NOMO-1 (cell line): ENCODE measurements at regions not wholly inside any gene's neighbourhood (a gene's known extent, or its start where the extent isn't known, plus 50 kb on each side); places are given as distances from the start of the nearest gene placed in this dataset.

Experiments used
- DNase-seq, 2 experiments: peaks; one replicate each; lab custom pipeline; 2025; ENCODE audit not compliant: unreplicated experiment in 2 of 2; lab: John Stamatoyannopoulos, UW

DNA sequence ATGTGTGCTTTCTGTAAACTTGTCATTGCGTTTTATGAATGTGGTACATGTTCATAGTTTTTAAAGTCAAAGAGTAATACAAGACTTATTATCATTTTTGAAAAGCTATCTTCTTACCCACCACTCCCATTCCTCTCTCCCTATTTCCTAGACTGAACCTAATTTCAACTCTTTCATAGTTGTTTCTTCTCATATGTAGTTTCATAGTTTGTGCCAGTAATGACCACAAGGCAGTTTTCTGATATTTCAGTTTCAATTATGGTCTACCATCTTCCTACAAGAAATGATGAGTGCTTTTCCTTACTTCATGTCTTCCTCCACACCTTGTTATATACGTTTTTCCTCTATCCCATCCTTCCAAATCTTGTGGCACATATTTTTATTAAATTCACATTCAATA, 445.0 kb upstream of the GOLIM4 start:
- DNase-seq, result no peak

DNA sequence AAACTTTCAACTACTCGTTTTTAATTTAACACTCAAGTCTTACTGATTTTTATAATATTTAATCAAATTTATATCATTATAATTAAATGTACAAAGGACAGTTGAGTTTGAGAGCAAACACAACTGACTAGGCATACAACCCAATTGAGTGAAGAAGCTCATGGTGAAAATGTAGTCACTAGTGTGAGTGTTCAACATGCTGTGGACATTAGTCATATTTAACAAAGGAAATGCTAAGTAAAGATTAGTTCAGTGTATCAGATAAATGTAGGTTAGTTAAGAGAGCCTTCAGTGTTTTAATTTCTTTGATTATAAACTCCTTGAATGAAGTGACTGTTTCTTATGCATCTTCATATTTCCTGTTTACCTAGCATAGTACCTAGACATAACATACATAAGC, 444.2 kb upstream of the GOLIM4 start:
- no peak for DNase-seq

GRCh38 chr3:168534761-168535160, 439.0 kb upstream of the GOLIM4 start:
- no peak for DNase-seq

GRCh38 chr3:168533600-168533999, 437.9 kb upstream of the GOLIM4 start:
- no peak for DNase-seq

DNA sequence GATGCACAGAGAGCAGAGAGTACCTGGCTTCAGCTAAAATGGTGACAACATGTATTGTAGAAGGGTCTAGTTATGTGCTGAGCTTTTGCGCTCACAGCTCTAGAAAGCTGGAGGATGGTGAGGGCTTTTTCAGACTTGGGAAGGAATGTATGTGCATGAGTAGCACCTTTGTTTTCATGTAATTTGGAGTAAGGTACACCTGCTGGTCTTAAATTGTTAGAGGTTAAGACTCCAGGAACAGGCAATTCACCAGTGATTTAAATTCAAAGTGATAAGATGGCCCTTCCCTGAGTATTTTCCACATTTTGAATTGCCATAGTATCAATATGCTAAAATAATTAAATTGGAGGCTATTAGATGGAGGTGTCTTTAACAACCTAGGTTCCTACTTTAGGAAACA, 436.4 kb upstream of the GOLIM4 start:
- no peak for DNase-seq

GRCh38 chr3:168531116-168531515, 435.4 kb upstream of the GOLIM4 start:
- no peak for DNase-seq

DNA sequence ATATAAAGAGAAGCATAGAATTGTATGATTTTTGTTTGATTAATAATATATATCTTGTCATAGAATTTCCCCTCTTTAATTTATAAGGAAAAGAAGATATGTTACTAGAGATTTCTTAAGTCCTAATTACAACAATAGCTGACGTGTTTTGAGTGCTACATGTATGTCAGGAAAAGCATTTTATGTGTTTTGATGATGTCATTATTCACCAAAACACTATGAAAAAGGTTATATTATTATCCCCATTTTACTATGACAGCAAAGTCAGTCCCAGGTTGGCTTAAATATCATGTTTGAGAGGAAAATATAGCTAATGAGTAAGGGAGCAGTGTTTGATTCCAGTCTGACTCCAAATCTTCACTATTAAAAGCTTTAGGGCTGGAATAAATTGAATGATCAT, 428.4 kb upstream of the GOLIM4 start:
- DNase-seq, result no peak

GRCh38 chr3:168517249-168518071, 421.7 kb upstream of the GOLIM4 start:
- no peak for DNase-seq

DNA sequence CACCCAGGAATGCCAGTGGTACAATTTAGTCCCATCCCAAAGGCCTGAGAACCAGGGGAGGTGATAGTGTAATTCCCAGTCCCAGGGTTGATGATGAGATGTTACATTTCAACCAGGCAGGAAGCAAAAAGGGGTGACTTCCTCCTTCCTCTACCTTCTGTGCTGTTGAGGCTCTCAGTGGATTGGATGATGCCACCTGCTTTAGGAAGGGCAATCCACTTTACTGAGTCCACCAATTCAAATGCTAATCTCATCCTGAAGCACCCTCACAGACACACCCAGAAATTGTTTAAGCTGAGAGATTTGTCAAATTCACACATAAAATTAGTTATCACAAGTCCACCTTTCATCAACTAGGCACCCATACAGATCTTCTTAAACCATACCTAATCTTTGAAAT, 418.5 kb upstream of the GOLIM4 start:
- DNase-seq, result no peak

DNA sequence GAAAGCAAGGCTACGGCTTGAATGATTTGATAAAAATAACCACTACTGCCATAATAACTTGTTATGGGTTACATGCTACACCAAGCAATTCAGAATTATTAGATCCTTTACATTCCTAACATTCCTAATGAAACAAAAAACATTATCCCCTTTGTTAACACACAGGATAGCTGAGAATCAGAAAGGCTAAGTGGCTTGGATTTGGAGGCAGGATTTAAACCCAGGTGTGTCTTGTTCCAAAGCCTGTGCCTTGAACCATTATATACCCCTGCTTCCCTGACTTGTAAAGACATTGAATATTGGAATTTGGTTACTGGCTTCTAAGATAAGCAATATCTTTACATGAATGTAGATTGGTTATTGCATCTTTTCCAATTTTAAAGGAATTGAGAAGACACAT, 417.1 kb upstream of the GOLIM4 start:
- DNase-seq, result no peak

- peak in 1 of 2 experiments; percentile 6 for DNase-seq
Measured at GRCh38 chr3:168511428-168512014, 415.8 kb upstream of the GOLIM4 start.

DNA sequence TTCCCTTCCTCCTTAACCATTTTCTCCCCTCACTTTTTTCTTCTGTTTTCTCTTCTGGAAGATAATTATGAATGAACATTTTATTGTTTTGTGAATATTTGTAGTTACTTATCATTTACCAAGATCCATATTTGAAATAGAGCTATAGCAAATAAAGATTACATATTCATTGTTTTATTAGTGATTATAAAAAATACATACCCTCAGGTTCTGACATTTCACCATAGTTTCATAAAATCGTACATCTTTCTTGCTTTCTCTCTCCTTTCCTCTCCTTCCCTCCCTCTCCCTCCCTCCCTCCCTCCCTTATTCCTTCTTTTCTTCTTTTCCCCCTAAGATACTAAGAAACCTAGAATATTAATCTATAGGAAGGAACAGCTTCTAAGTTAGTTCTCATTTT, 410.9 kb upstream of the GOLIM4 start:
- no peak for DNase-seq

GRCh38 chr3:168501570-168501969, 405.8 kb upstream of the GOLIM4 start:
- no peak for DNase-seq

GRCh38 chr3:168498194-168498593, 402.5 kb upstream of the GOLIM4 start:
- no peak for DNase-seq

GRCh38 chr3:168497741-168498140, 402.0 kb upstream of the GOLIM4 start:
- DNase-seq, result no peak

DNA sequence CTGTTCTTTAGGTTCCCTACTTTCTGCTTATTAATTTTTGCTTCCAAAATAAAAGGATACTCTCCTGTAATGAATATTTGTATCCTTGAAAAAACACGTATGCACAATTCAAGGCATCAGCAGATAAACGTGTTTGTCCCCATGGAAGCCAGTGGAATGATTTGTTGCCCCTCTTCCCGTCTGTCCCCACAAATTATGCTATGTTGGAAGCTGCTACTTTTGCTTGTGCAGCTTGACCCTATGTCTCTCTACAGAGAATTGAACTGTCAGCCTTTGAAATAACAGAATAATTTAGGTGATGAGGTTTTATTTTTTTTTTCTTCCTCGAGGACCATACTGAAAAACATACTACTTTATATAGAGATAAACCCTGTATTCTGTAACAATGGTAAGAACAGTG, 401.5 kb upstream of the GOLIM4 start:
- no peak for DNase-seq

DNA sequence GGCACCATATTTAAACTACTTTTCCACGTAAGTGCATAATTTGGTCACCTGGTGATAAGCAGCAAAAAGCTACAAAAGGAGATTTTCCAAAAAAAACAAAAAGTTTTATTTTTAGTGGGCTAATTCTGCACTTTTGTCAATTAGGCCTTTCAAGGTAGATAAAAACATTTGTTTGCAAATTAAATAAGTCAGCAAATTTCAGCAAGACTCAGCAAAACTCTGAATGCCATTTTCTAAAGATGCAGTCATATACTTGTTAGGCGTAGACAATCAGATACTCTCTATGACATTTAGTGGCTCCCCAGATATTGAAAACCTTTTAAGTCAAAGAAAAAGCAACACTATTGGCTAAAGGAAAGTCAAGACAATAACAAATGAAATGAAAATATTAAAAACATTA, 400.2 kb upstream of the GOLIM4 start:
- no peak for DNase-seq

DNA sequence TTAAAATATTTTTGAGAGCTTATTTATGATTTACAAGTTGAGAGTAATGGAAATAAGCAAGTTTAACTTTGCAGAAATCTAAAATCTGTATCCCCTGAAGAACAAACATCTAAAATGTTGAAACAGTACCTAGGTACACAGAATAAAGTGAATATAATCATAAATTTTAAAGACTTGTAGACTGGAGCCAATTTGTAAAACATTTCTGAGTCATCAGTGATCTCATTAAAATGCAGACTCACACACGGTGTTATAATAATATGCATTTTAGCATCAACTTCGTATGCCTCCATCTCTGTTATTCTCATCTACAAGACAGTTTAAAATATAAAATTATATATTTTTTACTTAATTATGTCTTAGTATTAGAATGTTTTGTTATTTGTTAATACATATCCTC, 399.5 kb upstream of the GOLIM4 start:
- DNase-seq, result no peak

DNA sequence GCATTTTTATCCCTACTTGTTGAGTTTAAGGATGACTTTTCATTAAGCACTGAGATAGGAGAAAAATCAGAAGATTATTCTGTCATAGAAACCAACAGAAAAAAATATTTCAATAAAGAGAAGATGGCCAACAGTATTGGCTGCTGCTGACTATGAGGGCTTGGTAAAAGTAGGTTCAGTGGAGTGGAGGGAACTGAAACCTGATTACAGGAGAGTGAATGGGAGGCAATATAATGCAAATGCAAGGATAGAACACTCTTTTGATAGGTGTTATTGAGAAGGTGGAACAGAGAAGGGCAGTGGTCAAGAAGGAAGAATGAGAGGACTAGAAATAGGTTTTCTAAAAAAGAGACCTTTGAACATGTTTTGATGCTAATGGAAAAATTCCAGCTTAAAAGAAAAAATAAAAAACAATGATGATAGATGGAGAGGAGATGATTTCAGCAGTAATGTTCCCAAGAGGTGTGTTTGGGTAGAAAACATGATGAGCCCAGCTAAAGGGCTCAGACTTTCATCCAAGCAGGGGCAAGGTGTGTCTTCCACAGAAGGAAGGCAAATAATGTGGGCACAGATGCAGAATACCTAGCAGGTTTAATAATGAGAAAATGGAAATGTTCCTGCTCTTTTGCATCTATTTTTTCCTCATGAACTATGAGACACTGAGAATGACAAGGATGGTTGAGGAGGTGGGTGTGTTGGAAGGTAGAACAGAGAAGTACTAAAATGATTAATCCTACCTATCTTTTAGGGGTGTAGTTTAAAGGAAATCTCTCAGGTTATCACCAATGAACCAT, 397.9 kb upstream of the GOLIM4 start:
- DNase-seq, result no peak

GRCh38 chr3:168490981-168491380, 395.3 kb upstream of the GOLIM4 start:
- DNase-seq, result no peak

- DNase-seq, result no peak
Measured at GRCh38 chr3:168489301-168489700, 393.6 kb upstream of the GOLIM4 start.

DNA sequence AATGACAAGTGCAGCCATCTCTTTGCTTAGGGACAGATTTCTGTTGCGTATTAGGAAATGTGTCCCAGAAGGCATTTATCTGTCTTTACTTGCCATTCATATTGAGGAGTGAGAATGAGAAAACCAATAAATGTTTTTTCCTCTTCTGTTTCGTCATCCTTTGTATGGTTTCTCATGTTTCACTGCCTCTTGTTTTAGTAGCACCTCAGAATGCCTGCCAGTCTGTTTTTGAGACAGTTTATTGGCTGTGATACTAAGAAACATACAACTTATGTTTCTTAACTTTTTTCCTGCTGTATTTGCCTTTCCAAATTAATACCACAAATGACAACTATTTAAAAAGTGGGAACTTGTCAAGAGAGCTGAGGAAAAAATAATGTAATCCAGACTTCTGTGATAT, 390.2 kb upstream of the GOLIM4 start:
- no peak for DNase-seq
